ENCODE measurements at regions not wholly inside any gene's neighbourhood (a gene's known extent, or its start where the extent isn't known, plus 50 kb on each side); places are given as distances from the start of the nearest gene placed in this dataset.
"Not testable (repeated sequence)": the region's sequence is repeated elsewhere in the genome, so short reads cannot be mapped to it uniquely, and the experiment has no call there.

DNA sequence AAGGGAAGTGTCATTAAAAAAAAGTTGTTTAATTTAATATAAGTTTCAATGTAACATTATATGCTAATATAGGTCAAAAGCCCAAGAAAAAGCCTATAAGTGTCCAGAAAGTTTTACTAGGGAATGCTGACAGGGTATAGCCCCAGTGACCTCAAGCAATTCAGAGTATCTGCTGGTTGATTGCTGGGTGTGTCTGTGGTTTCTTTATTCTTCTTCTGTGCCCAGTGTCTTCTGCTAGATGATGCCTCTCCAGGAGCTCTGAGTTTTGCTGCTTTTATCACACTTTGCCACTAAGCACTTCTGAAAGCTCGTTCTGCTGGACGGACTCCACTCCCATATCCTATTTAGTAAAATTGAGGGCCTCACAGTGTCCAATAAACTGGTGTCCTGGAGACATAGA, 212.2 kb upstream of the NRG3 start:
- Histone ChIP-seq H3K4me1 (ENCODE audit: control insufficient read depth in 1 of 2, insufficient read depth in 2 of 2, low read length in 2 of 2) (no peaks in the 10 kb centered on the region), H3K27ac (ENCODE audit: low read length) (no peak overlapping the region), H3K36me3 (ENCODE audit: control insufficient read depth in 1 of 2, insufficient read depth in 2 of 2, low read length in 2 of 2) (no peaks in the 10 kb centered on the region), H3K4me3 (ENCODE audit: low read depth in 1 of 2, low read length in 2 of 2) (no peak overlapping the region), H3K9me3 (ENCODE audit: control insufficient read depth in 1 of 2, low read length in 2 of 2) (no peaks in the 10 kb centered on the region), H3K27me3 (ENCODE audit: low read depth, low read length) (no peaks in the 10 kb centered on the region)

DNA sequence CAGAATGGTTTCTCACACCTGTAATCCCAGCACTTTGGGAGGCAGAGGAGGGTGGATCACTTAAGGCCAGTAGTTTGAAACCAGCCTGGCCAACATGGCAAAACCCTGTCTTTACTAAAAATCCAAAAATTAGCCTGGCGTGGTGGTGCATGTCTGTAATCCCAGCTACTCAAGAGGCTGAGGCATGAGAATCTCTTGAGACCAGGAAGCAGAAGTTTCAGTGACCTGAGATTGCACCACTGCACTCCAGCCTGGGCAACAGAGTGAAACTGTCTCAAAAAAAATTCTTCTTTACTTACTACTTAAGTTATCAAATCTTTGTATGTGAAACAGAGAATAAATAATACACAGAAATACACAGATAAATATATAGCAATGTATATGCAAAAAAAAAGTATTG, 210.2 kb upstream of the NRG3 start:
- not testable (repeated sequence) for H3K27ac ChIP-seq (ENCODE audit: low read length); H3K9me3 ChIP-seq (ENCODE audit: control insufficient read depth in 1 of 2, low read length in 2 of 2); H3K27me3 ChIP-seq (ENCODE audit: low read depth, low read length); H3K4me1 ChIP-seq (ENCODE audit: control insufficient read depth in 1 of 2, insufficient read depth in 2 of 2, low read length in 2 of 2); H3K4me3 ChIP-seq (ENCODE audit: low read depth in 1 of 2, low read length in 2 of 2); H3K36me3 ChIP-seq (ENCODE audit: control insufficient read depth in 1 of 2, insufficient read depth in 2 of 2, low read length in 2 of 2)

- Histone ChIP-seq H3K36me3 (ENCODE audit: control insufficient read depth in 1 of 2, insufficient read depth in 2 of 2, low read length in 2 of 2) (no peaks in the 10 kb centered on the region), H3K4me1 (ENCODE audit: control insufficient read depth in 1 of 2, insufficient read depth in 2 of 2, low read length in 2 of 2) (no peaks in the 10 kb centered on the region), H3K4me3 (ENCODE audit: low read depth in 1 of 2, low read length in 2 of 2) (no peak overlapping the region), H3K9me3 (ENCODE audit: control insufficient read depth in 1 of 2, low read length in 2 of 2) (no peaks in the 10 kb centered on the region), H3K27me3 (ENCODE audit: low read depth, low read length) (no peaks in the 10 kb centered on the region), H3K27ac (ENCODE audit: low read length) (no peak overlapping the region)
Measured at GRCh38 chr10:81674941-81675340, 200.1 kb upstream of the NRG3 start.

DNA sequence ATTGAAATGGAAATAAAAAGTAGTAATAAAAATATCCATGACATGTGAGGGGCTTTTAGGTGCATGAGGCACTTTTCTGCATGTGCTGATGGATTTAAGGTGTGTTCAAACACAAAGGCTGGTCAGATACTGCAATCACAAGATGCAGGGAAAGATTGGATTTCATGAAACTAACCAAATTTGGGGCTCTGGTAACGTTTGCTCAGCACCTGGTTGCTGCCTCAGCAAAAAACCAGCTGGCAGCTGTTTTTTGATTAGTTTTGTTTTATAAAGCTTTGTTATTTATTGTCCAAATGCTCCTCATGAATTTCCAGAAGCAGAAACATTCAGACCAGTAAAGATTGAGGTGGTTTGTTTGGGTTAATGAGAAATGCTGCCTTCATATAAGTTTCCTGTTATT, 195.7 kb upstream of the NRG3 start:
- Histone ChIP-seq H3K4me1 (ENCODE audit: control insufficient read depth in 1 of 2, insufficient read depth in 2 of 2, low read length in 2 of 2) (no peaks in the 10 kb centered on the region), H3K27ac (ENCODE audit: low read length) (no peak overlapping the region), H3K36me3 (ENCODE audit: control insufficient read depth in 1 of 2, insufficient read depth in 2 of 2, low read length in 2 of 2) (no peaks in the 10 kb centered on the region), H3K4me3 (ENCODE audit: low read depth in 1 of 2, low read length in 2 of 2) (no peak overlapping the region), H3K27me3 (ENCODE audit: low read depth, low read length) (no peaks in the 10 kb centered on the region), H3K9me3 (ENCODE audit: control insufficient read depth in 1 of 2, low read length in 2 of 2) (no peaks in the 10 kb centered on the region)

DNA sequence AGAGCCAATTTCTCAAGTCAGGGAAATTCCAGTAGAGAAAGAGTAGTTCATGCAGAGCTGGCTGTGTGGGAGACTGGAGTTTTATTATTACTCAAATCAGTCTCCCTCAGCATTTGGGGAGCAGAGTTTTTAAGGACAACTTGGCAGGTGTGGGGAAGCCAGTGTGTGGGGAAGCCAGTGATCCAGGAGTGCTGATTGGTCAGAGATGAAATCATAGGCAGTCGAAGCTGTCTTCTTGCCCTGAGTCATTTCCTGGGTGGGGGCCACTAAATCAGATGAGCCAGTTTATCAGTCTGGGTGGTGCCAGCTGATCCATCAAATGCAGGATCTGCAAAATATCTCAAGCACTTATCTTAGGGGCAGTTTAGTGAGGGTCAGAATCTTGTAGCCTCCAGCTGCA, 194.6 kb upstream of the NRG3 start:
- H3K4me1 ChIP-seq (ENCODE audit: control insufficient read depth in 1 of 2, insufficient read depth in 2 of 2, low read length in 2 of 2) = no peaks in the 10 kb centered on the region
- H3K4me3 ChIP-seq (ENCODE audit: low read depth in 1 of 2, low read length in 2 of 2) = no peak overlapping the region
- no peaks in the 10 kb centered on the region for H3K27me3 ChIP-seq (ENCODE audit: low read depth, low read length)
- H3K27ac ChIP-seq (ENCODE audit: low read length) = no peak overlapping the region
- no peaks in the 10 kb centered on the region for H3K9me3 ChIP-seq (ENCODE audit: control insufficient read depth in 1 of 2, low read length in 2 of 2)
- no peaks in the 10 kb centered on the region for H3K36me3 ChIP-seq (ENCODE audit: control insufficient read depth in 1 of 2, insufficient read depth in 2 of 2, low read length in 2 of 2)

DNA sequence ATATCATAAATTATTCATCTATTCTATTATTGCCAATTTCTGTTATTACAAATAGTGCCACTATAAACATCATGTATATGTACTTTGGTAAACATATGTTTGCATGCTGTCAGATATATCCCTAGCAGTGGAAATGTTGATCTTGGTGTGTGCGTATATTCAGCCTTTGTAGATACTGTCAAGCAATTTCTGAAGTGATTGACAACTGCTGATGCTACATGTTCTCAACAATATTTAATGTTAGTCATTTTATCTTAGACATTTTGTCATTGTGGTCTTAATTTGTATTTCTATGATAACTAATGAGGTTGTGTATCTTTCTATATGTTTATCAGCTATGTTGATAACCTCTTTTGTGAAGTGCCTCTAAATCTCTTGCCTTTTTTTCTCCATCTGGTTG, 186.5 kb upstream of the NRG3 start:
- Histone ChIP-seq H3K9me3 (ENCODE audit: control insufficient read depth in 1 of 2, low read length in 2 of 2) (peaks cover 0 to 4% of the 10 kb centered on the region in 2 donors), H3K4me3 (ENCODE audit: low read depth in 1 of 2, low read length in 2 of 2) (no peak overlapping the region), H3K4me1 (ENCODE audit: control insufficient read depth in 1 of 2, insufficient read depth in 2 of 2, low read length in 2 of 2) (no peaks in the 10 kb centered on the region), H3K36me3 (ENCODE audit: control insufficient read depth in 1 of 2, insufficient read depth in 2 of 2, low read length in 2 of 2) (no peaks in the 10 kb centered on the region), H3K27me3 (ENCODE audit: low read depth, low read length) (no peaks in the 10 kb centered on the region), H3K27ac (ENCODE audit: low read length) (no peak overlapping the region)

GRCh38 chr10:81696609-81697388, 178.2 kb upstream of the NRG3 start:
- H3K27ac ChIP-seq (ENCODE audit: low read length) = no peak overlapping the region
- no peak overlapping the region for H3K4me3 ChIP-seq (ENCODE audit: low read depth in 1 of 2, low read length in 2 of 2)
- no peaks in the 10 kb centered on the region for H3K36me3 ChIP-seq (ENCODE audit: control insufficient read depth in 1 of 2, insufficient read depth in 2 of 2, low read length in 2 of 2)
- no peaks in the 10 kb centered on the region for H3K27me3 ChIP-seq (ENCODE audit: low read depth, low read length)
- no peaks in the 10 kb centered on the region for H3K4me1 ChIP-seq (ENCODE audit: control insufficient read depth in 1 of 2, insufficient read depth in 2 of 2, low read length in 2 of 2)
- H3K9me3 ChIP-seq (ENCODE audit: control insufficient read depth in 1 of 2, low read length in 2 of 2) = no peaks in the 10 kb centered on the region

DNA sequence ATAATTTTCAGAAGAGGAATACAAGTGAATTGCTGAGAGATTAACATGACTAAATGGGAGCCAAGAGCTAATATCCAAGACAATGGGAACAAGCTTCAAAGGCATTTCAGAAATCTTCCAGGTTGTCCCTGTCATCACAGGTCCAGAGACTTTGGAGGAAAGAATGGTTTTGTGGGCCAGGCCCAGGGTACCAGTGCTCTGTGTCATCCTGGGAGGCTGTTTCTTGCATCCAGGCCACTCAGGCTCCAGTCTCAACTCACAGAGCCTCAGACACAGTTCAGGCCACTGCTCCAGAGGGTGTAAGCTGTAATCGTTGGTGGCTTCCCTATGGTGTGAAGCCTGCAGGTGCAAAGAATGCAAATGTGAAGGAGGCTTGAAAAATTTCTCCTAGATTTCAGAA, 170.4 kb upstream of the NRG3 start:
- H3K9me3 ChIP-seq (ENCODE audit: control insufficient read depth in 1 of 2, low read length in 2 of 2) = no peaks in the 10 kb centered on the region

DNA sequence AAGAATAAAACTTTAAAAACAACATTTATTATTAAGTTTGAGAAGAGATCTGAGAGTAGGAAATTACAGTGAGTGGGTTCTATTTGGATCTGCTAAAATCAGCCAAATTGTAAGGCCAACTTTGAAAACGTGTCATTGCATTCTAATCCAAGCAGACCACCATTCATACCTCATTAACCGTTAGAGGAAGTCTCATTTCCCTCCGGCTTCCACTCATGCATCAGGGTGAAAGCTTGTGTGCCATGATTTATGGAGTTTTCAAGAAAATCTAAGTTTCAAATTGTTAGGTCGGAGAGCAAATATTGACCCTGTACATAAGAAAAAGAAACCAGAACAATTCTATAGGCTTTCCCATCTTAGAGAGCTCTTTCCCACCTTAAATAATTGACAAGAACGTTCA, 166.6 kb upstream of the NRG3 start:
- Histone ChIP-seq H3K4me1 (ENCODE audit: control insufficient read depth in 1 of 2, insufficient read depth in 2 of 2, low read length in 2 of 2) (no peaks in the 10 kb centered on the region), H3K36me3 (ENCODE audit: control insufficient read depth in 1 of 2, insufficient read depth in 2 of 2, low read length in 2 of 2) (no peaks in the 10 kb centered on the region), H3K27me3 (ENCODE audit: low read depth, low read length) (no peaks in the 10 kb centered on the region), H3K27ac (ENCODE audit: low read length) (no peak overlapping the region), H3K9me3 (ENCODE audit: control insufficient read depth in 1 of 2, low read length in 2 of 2) (no peaks in the 10 kb centered on the region), H3K4me3 (ENCODE audit: low read depth in 1 of 2, low read length in 2 of 2) (no peak overlapping the region)

More for the DNA sequence above, 170.4 kb upstream of the NRG3 start:
- H3K4me1 ChIP-seq (ENCODE audit: control insufficient read depth in 1 of 2, insufficient read depth in 2 of 2, low read length in 2 of 2) = no peaks in the 10 kb centered on the region
- H3K27ac ChIP-seq (ENCODE audit: low read length) = no peak overlapping the region
- H3K4me3 ChIP-seq (ENCODE audit: low read depth in 1 of 2, low read length in 2 of 2) = no peak overlapping the region
- no peaks in the 10 kb centered on the region for H3K36me3 ChIP-seq (ENCODE audit: control insufficient read depth in 1 of 2, insufficient read depth in 2 of 2, low read length in 2 of 2)
- no peaks in the 10 kb centered on the region for H3K27me3 ChIP-seq (ENCODE audit: low read depth, low read length)

DNA sequence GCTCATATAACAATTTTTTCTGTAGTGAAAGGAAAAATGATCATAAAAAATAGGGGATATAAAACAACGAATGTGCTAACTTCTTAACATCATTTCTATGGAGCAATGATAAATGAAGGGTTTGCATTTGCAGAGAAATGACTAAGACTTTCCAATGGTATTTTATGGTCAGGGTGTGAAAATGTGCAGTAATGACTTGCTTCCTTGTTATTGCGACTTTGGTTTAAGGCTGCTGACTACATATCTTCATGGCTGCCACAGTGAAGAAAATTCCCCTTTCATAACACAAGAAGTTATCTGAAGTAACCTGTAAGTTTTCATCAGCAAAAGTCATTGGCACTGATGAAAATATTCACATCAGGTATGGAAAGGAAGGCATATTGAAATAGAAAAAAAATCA, 166.1 kb upstream of the NRG3 start:
- H3K27me3 ChIP-seq (ENCODE audit: low read depth, low read length) = no peaks in the 10 kb centered on the region

DNA sequence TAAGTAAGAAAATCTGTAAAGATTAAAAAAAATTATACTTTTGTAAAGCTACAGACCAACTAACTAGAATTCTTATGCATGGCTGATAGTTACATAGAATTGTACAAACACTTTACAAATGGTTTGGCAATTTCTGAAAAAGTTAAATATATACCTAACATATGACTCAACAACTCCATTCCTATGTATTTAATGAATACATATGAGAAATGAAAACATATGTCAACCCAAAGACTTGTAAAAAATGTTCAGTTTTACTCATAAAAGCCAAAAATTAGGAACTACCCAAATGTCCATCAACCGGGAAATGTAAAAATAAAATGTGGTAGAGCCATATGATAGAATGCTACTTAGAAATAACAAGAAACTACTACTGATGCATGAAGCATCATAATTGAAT, 152.6 kb upstream of the NRG3 start:
- no peak overlapping the region for H3K4me3 ChIP-seq (ENCODE audit: low read depth in 1 of 2, low read length in 2 of 2)
- no peaks in the 10 kb centered on the region for H3K36me3 ChIP-seq (ENCODE audit: control insufficient read depth in 1 of 2, insufficient read depth in 2 of 2, low read length in 2 of 2)
- H3K27me3 ChIP-seq (ENCODE audit: low read depth, low read length) = no peaks in the 10 kb centered on the region
- H3K4me1 ChIP-seq (ENCODE audit: control insufficient read depth in 1 of 2, insufficient read depth in 2 of 2, low read length in 2 of 2) = no peaks in the 10 kb centered on the region
- peaks cover 0 to 2% of the 10 kb centered on the region in 2 donors for H3K9me3 ChIP-seq (ENCODE audit: control insufficient read depth in 1 of 2, low read length in 2 of 2)
- no peak overlapping the region for H3K27ac ChIP-seq (ENCODE audit: low read length)

More for the DNA sequence above, 166.1 kb upstream of the NRG3 start:
- H3K4me3 ChIP-seq (ENCODE audit: low read depth in 1 of 2, low read length in 2 of 2) = no peak overlapping the region
- H3K27ac ChIP-seq (ENCODE audit: low read length) = no peak overlapping the region
- no peaks in the 10 kb centered on the region for H3K36me3 ChIP-seq (ENCODE audit: control insufficient read depth in 1 of 2, insufficient read depth in 2 of 2, low read length in 2 of 2)
- no peaks in the 10 kb centered on the region for H3K4me1 ChIP-seq (ENCODE audit: control insufficient read depth in 1 of 2, insufficient read depth in 2 of 2, low read length in 2 of 2)
- H3K9me3 ChIP-seq (ENCODE audit: control insufficient read depth in 1 of 2, low read length in 2 of 2) = no peaks in the 10 kb centered on the region

DNA sequence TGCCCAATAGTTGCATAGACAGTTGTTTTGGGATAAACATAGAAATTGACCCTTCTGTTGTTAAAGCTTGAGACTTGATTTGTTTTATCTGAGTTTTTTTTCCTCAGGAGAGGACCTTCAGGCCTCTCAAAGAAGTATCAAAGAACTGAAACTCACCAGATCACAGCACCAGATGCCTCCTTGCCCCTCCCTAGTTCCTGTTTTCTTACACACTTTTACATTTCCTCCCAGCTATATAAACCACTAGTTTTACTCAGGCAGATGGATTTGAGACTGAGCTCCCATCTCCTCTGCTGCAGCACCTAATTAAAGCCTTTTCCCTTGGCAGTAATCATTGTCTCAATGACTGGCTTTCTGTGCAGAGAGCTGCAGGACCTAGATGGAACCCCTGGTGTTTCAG, 150.6 kb upstream of the NRG3 start:
- Histone ChIP-seq H3K27ac (ENCODE audit: low read length) (no peak overlapping the region), H3K4me1 (ENCODE audit: control insufficient read depth in 1 of 2, insufficient read depth in 2 of 2, low read length in 2 of 2) (no peaks in the 10 kb centered on the region), H3K36me3 (ENCODE audit: control insufficient read depth in 1 of 2, insufficient read depth in 2 of 2, low read length in 2 of 2) (no peaks in the 10 kb centered on the region), H3K27me3 (ENCODE audit: low read depth, low read length) (no peaks in the 10 kb centered on the region), H3K9me3 (ENCODE audit: control insufficient read depth in 1 of 2, low read length in 2 of 2) (no peaks in the 10 kb centered on the region), H3K4me3 (ENCODE audit: low read depth in 1 of 2, low read length in 2 of 2) (no peak overlapping the region)

Data from muscle layer of duodenum (tissue), 2 donors.